Chondrocyte (in vitro differentiated cells): ENCODE measurements at regions not wholly inside any gene's neighbourhood (a gene's known extent, or its start where the extent isn't known, plus 50 kb on each side); places are given as distances from the start of the nearest gene placed in this dataset.

ENCODE experiments used
- DNase-seq: peaks from one replicate; pipeline ENCODE4 v3.0.0; 2021; ENCODE audit warnings: mixed read lengths, low spot score
- H3K27ac Mint-ChIP-seq: one replicate; pipeline ENCODE4 v1.8.0; 2021; ENCODE audit warnings: mild to moderate bottlenecking, moderate library complexity, mixed read lengths; ENCODE audit not compliant: unreplicated experiment
- H3K27me3 Mint-ChIP-seq: 2 replicates; pipeline ENCODE4 v1.8.0; 2021; ENCODE audit warnings: low read depth, mixed read lengths
- H3K36me3 Mint-ChIP-seq: 2 replicates; pipeline ENCODE4 v1.8.0; 2021; ENCODE audit warnings: low read depth, mixed read lengths
- H3K4me1 Mint-ChIP-seq: 2 replicates; pipeline ENCODE4 v1.8.0; 2021; ENCODE audit warnings: low read depth, mild to moderate bottlenecking, mixed read lengths
- H3K4me3 Mint-ChIP-seq: one replicate; pipeline ENCODE4 v1.8.0; 2021; ENCODE audit warnings: mild to moderate bottlenecking, moderate library complexity, mixed read lengths; ENCODE audit not compliant: unreplicated experiment
- H3K9me3 Mint-ChIP-seq: 2 replicates; pipeline ENCODE4 v1.8.0; 2021; ENCODE audit warnings: low read depth, mixed read lengths
- TF ChIP-seq, protein P1 (sequence below): fragments of 200-600 bp; sonication (generic); IDR thresholded peaks from 2 replicates; pipeline ENCODE4 v1.5.0; 2021; ENCODE audit warnings: antibody characterized with exemption, mild to moderate bottlenecking, moderate library complexity

GRCh38 chr6:134658596-134658995, 291.3 kb downstream of the ALDH8A1 start:
- H3K36me3 Mint-ChIP-seq, result no peaks in the 10 kb centered on the region
- no peaks in the 10 kb centered on the region for H3K9me3 Mint-ChIP-seq
- H3K27me3 Mint-ChIP-seq, result no peaks in the 10 kb centered on the region
- H3K27ac Mint-ChIP-seq, result no peak overlapping the region
- TF ChIP-seq, protein P1, sequence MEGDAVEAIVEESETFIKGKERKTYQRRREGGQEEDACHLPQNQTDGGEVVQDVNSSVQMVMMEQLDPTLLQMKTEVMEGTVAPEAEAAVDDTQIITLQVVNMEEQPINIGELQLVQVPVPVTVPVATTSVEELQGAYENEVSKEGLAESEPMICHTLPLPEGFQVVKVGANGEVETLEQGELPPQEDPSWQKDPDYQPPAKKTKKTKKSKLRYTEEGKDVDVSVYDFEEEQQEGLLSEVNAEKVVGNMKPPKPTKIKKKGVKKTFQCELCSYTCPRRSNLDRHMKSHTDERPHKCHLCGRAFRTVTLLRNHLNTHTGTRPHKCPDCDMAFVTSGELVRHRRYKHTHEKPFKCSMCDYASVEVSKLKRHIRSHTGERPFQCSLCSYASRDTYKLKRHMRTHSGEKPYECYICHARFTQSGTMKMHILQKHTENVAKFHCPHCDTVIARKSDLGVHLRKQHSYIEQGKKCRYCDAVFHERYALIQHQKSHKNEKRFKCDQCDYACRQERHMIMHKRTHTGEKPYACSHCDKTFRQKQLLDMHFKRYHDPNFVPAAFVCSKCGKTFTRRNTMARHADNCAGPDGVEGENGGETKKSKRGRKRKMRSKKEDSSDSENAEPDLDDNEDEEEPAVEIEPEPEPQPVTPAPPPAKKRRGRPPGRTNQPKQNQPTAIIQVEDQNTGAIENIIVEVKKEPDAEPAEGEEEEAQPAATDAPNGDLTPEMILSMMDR, result no peak
- no peak overlapping the region for H3K4me3 Mint-ChIP-seq
- DNase-seq, result no peak
- peaks cover 49% of the 10 kb centered on the region for H3K4me1 Mint-ChIP-seq

GRCh38 chr6:134657751-134658527, 292.0 kb downstream of the ALDH8A1 start:
- no peak for DNase-seq
- no peaks in the 10 kb centered on the region for H3K27me3 Mint-ChIP-seq
- TF ChIP-seq, protein P1, result no peak

DNA sequence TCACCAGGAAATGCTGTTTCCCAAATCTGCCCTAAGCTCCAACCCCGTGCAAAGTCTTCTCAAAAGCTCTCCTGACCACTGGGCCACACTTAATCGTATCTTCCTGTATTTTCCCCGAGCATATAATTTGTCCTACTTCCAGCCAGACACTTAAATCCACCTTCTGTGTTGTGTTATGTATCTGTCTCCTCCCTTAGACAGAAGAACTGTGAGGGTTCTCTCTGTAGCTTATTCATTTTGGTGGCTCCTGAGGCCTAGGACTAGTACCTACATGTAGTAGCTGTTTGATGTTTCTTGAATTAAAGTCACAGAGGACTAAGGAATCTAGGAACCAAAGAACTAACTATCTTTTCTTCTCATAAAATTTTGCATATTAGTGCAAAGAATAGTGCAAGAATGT, 292.6 kb downstream of the ALDH8A1 start:
- H3K4me1 Mint-ChIP-seq, result peaks cover 37% of the 10 kb centered on the region
- TF ChIP-seq, protein P1, result no peak
- no peaks in the 10 kb centered on the region for H3K9me3 Mint-ChIP-seq
- H3K27me3 Mint-ChIP-seq, result no peaks in the 10 kb centered on the region
- no peaks in the 10 kb centered on the region for H3K36me3 Mint-ChIP-seq
- no peak overlapping the region for H3K27ac Mint-ChIP-seq
- no peak overlapping the region for H3K4me3 Mint-ChIP-seq
- no peak for DNase-seq

More at GRCh38 chr6:134657751-134658527, 292.0 kb downstream of the ALDH8A1 start:
- Mint-ChIP-seq H3K4me3 (no peak overlapping the region), H3K27ac (no peak overlapping the region), H3K4me1 (peaks cover 42% of the 10 kb centered on the region), H3K36me3 (no peaks in the 10 kb centered on the region), H3K9me3 (no peaks in the 10 kb centered on the region)

DNA sequence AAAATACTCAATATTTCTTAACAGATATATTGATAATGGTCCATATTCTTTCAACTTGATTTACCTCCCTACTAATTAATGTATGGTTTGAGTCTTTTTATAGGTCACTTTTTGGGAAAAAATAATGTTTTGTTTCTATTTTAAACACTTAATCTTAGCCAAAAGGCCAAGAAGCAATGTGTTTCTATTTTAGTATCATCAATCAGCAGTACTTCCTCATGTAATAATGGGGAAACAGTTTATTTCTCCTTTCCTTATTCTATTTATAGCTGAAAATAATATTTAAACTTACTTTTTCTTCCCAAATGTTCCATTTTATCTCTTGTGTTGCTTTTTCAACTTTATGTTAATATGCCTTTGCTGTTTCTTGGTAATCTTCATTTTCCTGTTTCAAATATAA, 295.1 kb downstream of the ALDH8A1 start:
- Mint-ChIP-seq H3K27me3 (no peaks in the 10 kb centered on the region), H3K4me3 (no peak overlapping the region), H3K27ac (no peak overlapping the region), H3K9me3 (no peaks in the 10 kb centered on the region), H3K36me3 (no peaks in the 10 kb centered on the region), H3K4me1 (peaks cover 20% of the 10 kb centered on the region)
- DNase-seq, result no peak
- TF ChIP-seq, protein P1, result no peak

DNA sequence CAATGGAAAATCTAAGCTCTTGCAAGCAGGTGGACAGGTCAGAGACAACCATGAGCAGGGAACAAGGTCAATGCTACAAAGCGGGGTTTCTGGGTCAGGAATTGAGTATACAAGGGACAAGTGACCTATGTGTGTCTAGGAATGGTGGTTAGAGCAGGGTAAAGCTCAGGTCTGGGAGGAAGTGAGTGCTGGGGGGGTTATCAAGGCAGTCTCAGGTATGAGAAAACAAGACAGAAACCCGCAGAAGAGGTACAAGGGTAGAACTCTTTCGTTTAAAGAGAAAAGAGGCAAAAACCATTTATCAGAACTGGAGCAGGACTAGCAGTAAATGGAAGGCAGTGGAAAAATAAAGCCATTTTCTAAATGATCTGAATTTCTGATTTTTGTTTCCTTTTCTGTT, 298.4 kb downstream of the ALDH8A1 start:
- H3K27me3 Mint-ChIP-seq, result no peaks in the 10 kb centered on the region
- H3K36me3 Mint-ChIP-seq, result no peaks in the 10 kb centered on the region
- H3K4me3 Mint-ChIP-seq, result no peak overlapping the region
- H3K4me1 Mint-ChIP-seq, result peaks cover 16% of the 10 kb centered on the region
- TF ChIP-seq, protein P1, result no peak
- H3K27ac Mint-ChIP-seq, result no peak overlapping the region
- DNase-seq, result no peak
- no peaks in the 10 kb centered on the region for H3K9me3 Mint-ChIP-seq
